Mesendoderm (in vitro differentiated cells): ENCODE measurements at regions not wholly inside any gene's neighbourhood (a gene's known extent, or its start where the extent isn't known, plus 50 kb on each side); places are given as distances from the start of the nearest gene placed in this dataset.

ENCODE experiments used
- DNase-seq: peaks from one replicate; pipeline ENCODE4 v3.0.0; 2013
- H2AK5ac ChIP-seq: 2 replicates; pipeline ENCODE4 v1.6.1; 2013; ENCODE audit warnings: low read length, inconsistent platforms
- H2BK120ac ChIP-seq: 2 replicates; pipeline ENCODE4 v1.6.1; 2013; ENCODE audit warnings: low read depth, mild to moderate bottlenecking, low read length, moderate library complexity, mixed read lengths
- H2BK15ac ChIP-seq: replicated peaks from 2 replicates; pipeline ENCODE4 v1.6.1; 2013; ENCODE audit warnings: low read depth, mild to moderate bottlenecking, moderate library complexity
- H2BK5ac ChIP-seq: 2 replicates; pipeline ENCODE4 v1.6.1; 2013; ENCODE audit warnings: low read length, inconsistent platforms
- H3K18ac ChIP-seq: 2 replicates; pipeline ENCODE4 v1.6.1; 2013; ENCODE audit warnings: mild to moderate bottlenecking, low read length, mixed read lengths
- H3K23ac ChIP-seq: one replicate; pipeline ENCODE4 v1.6.1; 2013; ENCODE audit warnings: low read length
- H3K27ac ChIP-seq: 2 replicates; pipeline ENCODE4 v1.5.1; 2013; ENCODE audit warnings: low read depth, mild to moderate bottlenecking, inconsistent platforms, low read length, moderate library complexity
- H3K27me3 ChIP-seq: 2 replicates; pipeline ENCODE4 v1.6.1; 2013; ENCODE audit warnings: low read length, control low read depth, mild to moderate bottlenecking, inconsistent platforms; ENCODE audit not compliant: insufficient read depth, poor library complexity
- H3K36me3 ChIP-seq: 2 replicates; pipeline ENCODE4 v1.6.1; 2013; ENCODE audit warnings: low read length, inconsistent platforms; ENCODE audit not compliant: control insufficient read depth, insufficient read depth
- H3K4ac ChIP-seq: one replicate; pipeline ENCODE4 v1.6.1; 2013; ENCODE audit warnings: low read depth, mild to moderate bottlenecking, low read length, moderate library complexity
- H3K4me1 ChIP-seq: 2 replicates; pipeline ENCODE4 v1.6.1; 2013; ENCODE audit warnings: low read depth, low read length, inconsistent platforms; ENCODE audit not compliant: control insufficient read depth
- H3K4me2 ChIP-seq: 2 replicates; pipeline ENCODE4 v1.6.1; 2013; ENCODE audit warnings: low read length
- H3K4me3 ChIP-seq: 2 replicates; pipeline ENCODE4 v1.5.1; 2013; ENCODE audit warnings: mild to moderate bottlenecking, low read length
- H3K56ac ChIP-seq: one replicate; pipeline ENCODE4 v1.6.1; 2013; ENCODE audit warnings: low read length
- H3K79me1 ChIP-seq: 2 replicates; pipeline ENCODE4 v1.6.1; 2013; ENCODE audit warnings: low read length, inconsistent platforms
- H3K79me2 ChIP-seq: 2 replicates; pipeline ENCODE4 v1.6.1; 2013; ENCODE audit warnings: mild to moderate bottlenecking, low read length; ENCODE audit not compliant: control insufficient read depth, insufficient read depth
- H3K9ac ChIP-seq: 2 replicates; pipeline ENCODE4 v1.6.1; 2013; ENCODE audit warnings: low read length, inconsistent platforms
- H4K5ac ChIP-seq: one replicate; pipeline ENCODE4 v1.6.1; 2013; ENCODE audit warnings: low read length
- H4K8ac ChIP-seq: one replicate; pipeline ENCODE4 v1.6.1; 2013; ENCODE audit warnings: low read depth, mild to moderate bottlenecking, control low read depth, low read length, moderate library complexity
- WGBS: extraction: QIAGEN DNeasy Blood & Tissue Kit; methylation state at CpG from one replicate; pipeline ENCODE4 v1.1.7; 2013; ENCODE audit warnings: low lambda C conversion rate, missing lambda C conversion rate; ENCODE audit not compliant: insufficient coverage; ENCODE audit errors: extremely low coverage; 5-methylcytosine and 5-hydroxymethylcytosine counted together

DNA sequence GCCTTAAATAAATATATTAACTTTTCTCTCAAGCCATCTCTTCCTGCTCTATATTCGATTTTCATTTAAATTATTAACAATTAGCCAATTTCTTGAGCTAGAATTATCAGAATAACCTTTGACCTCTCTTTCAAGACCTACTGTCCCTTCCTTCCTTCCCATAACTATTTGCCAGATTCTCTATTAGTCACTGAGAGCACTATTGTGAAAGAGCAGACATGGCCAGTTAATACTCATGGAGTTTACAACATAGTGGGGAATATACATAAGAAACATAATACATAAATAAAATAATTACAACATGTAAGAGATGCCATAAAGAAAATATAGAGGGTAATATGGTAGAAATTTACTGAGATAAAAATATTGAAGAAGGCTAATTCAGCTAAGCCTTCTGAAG is 72.1 kb upstream of the CHD1 start:
- Histone ChIP-seq H3K56ac (no peak overlapping the region), H3K4me2 (no peak overlapping the region), H2AK5ac (no peak overlapping the region), H3K18ac (no peak overlapping the region), H3K23ac (no peak overlapping the region), H3K36me3 (no peaks in the 10 kb centered on the region), H4K5ac (no peak overlapping the region), H3K4me1 (no peaks in the 10 kb centered on the region), H3K4ac (no peak overlapping the region), H2BK5ac (no peak overlapping the region), H4K8ac (no peak overlapping the region), H3K9ac (no peak overlapping the region), H3K27me3 (no peaks in the 10 kb centered on the region), H2BK15ac (no peak overlapping the region), H3K27ac (no peak overlapping the region), H3K79me1 (no peaks in the 10 kb centered on the region), H3K79me2 (no peaks in the 10 kb centered on the region), H2BK120ac (no peak overlapping the region), H3K4me3 (no peak overlapping the region)
- DNase-seq = no peak
- no CpG with 5 or more reads among the region's 1 CpG for WGBS

DNA sequence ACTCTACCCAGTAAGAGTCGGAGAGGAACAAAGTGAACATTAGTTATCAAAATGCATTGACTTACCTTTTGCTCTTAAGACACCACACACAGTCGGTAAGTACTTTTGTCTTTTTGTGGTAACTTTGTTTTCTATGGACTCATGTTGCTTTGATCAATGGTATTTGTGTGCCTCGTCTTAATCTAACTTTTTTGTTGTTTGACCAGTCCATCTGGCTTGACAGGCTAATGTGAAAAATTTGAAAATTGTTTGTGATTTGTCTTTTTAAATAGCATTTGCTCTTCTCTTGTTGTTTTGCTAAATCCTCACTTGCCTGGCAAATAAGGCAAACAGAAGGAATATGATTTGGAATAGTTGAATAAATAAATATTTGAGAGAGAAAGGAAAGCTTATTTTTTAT is 71.4 kb upstream of the CHD1 start:
- WGBS = no CpG with 5 or more reads among the region's 3 CpGs

DNA sequence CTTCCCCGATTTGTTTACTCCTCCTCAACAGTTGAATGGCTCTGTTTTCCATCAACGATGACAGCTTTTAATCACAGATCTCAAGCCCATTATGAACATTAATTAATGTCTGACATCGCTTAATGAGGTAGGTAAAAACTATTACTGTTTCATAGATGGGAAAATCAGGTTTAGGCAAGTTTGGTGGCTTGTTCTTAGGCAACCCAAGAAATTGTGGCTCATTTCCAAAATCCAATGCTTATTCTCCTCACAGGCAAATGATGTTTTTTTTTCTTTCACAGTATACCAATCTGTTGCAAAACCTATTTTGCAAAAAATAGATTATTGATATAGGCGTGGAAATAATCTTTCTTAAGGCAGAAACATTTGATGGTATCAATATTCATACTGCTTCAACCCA is 70.8 kb upstream of the CHD1 start:
- no peak overlapping the region for H2BK120ac ChIP-seq
- WGBS = no CpG with 5 or more reads among the region's 4 CpGs
- H2AK5ac ChIP-seq = no peak overlapping the region
- no peaks in the 10 kb centered on the region for H3K79me2 ChIP-seq
- H2BK5ac ChIP-seq = no peak overlapping the region
- H3K56ac ChIP-seq = no peak overlapping the region
- no peak overlapping the region for H3K27ac ChIP-seq
- no peaks in the 10 kb centered on the region for H3K4me1 ChIP-seq
- H4K5ac ChIP-seq = no peak overlapping the region
- no peak overlapping the region for H4K8ac ChIP-seq
- no peak overlapping the region for H3K18ac ChIP-seq
- H3K79me1 ChIP-seq = no peaks in the 10 kb centered on the region
- no peaks in the 10 kb centered on the region for H3K36me3 ChIP-seq
- H3K27me3 ChIP-seq = no peaks in the 10 kb centered on the region
- H3K4me3 ChIP-seq = no peak overlapping the region
- H3K23ac ChIP-seq = no peak overlapping the region
- H2BK15ac ChIP-seq = no peak overlapping the region
- no peak overlapping the region for H3K9ac ChIP-seq
- H3K4me2 ChIP-seq = no peak overlapping the region
- no peak for DNase-seq
- no peak overlapping the region for H3K4ac ChIP-seq

More for the DNA sequence above, 71.4 kb upstream of the CHD1 start:
- Histone ChIP-seq H3K4me1 (no peaks in the 10 kb centered on the region), H3K4me2 (no peak overlapping the region), H2BK5ac (no peak overlapping the region), H2BK15ac (no peak overlapping the region), H3K36me3 (no peaks in the 10 kb centered on the region), H2AK5ac (no peak overlapping the region), H4K8ac (no peak overlapping the region), H3K23ac (no peak overlapping the region), H3K79me2 (no peaks in the 10 kb centered on the region), H3K18ac (no peak overlapping the region), H3K4ac (no peak overlapping the region), H3K9ac (no peak overlapping the region), H3K79me1 (no peaks in the 10 kb centered on the region), H2BK120ac (no peak overlapping the region), H4K5ac (no peak overlapping the region), H3K4me3 (no peak overlapping the region), H3K27ac (no peak overlapping the region), H3K27me3 (no peaks in the 10 kb centered on the region), H3K56ac (no peak overlapping the region)
- DNase-seq = no peak

DNA sequence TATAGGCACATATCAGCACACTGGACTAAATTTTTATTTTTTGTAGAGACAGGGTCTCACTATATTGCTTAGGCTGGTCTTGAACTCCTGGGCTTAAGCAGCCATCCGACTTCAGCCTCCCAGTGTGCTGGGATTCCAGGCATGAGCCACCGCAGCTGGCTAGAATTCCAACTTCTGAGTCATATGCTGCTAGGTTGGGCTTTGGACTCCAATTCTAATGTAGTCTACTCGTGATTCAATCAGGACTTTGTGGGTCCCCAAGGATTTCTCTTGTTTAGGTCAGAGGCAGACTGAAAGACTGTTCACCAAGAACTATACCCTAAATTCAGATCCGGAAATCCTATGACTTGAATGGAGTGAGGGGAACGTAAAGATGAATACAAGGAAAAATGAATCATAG is 68.2 kb upstream of the CHD1 start:
- no peak overlapping the region for H2BK15ac ChIP-seq
- no CpG with 5 or more reads among the region's 5 CpGs for WGBS

DNA sequence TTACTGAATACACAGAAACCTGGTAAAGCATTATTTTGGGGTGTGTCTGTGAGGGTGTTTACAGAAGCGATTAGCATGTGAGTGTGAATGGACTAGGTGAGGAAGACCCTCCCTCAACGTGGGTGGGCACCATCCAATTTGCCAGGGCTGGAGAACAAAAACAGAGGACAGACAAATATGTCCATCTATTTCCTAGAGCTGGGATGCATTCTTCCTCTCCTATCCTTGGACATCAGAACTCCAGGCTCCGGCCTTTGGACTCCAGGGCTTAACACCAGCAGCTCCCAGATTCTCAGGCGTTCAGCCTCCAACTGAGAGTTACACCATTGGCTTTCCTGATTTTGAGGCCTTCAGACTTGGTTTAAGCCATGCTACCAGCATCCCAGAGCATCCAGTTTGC is 65.8 kb upstream of the CHD1 start:
- no peak overlapping the region for H3K18ac ChIP-seq
- H3K36me3 ChIP-seq = no peaks in the 10 kb centered on the region
- WGBS = no CpG with 5 or more reads among the region's 4 CpGs
- no peaks in the 10 kb centered on the region for H3K4me1 ChIP-seq
- no peak overlapping the region for H3K23ac ChIP-seq
- no peaks in the 10 kb centered on the region for H3K27me3 ChIP-seq
- H4K5ac ChIP-seq = no peak overlapping the region
- no peak overlapping the region for H4K8ac ChIP-seq
- no peaks in the 10 kb centered on the region for H3K79me2 ChIP-seq
- H2BK5ac ChIP-seq = no peak overlapping the region
- H2BK15ac ChIP-seq = no peak overlapping the region
- no peak overlapping the region for H2BK120ac ChIP-seq
- H3K56ac ChIP-seq = no peak overlapping the region
- no peaks in the 10 kb centered on the region for H3K79me1 ChIP-seq
- no peak overlapping the region for H3K4ac ChIP-seq
- H3K4me2 ChIP-seq = no peak overlapping the region
- H3K27ac ChIP-seq = no peak overlapping the region
- DNase-seq = no peak
- no peak overlapping the region for H3K9ac ChIP-seq
- no peak overlapping the region for H3K4me3 ChIP-seq
- H2AK5ac ChIP-seq = no peak overlapping the region

More for the DNA sequence above, 68.2 kb upstream of the CHD1 start:
- H3K36me3 ChIP-seq = no peaks in the 10 kb centered on the region
- H3K23ac ChIP-seq = no peak overlapping the region
- no peaks in the 10 kb centered on the region for H3K27me3 ChIP-seq
- no peak overlapping the region for H3K9ac ChIP-seq
- no peak overlapping the region for H2BK5ac ChIP-seq
- no peak overlapping the region for H3K4me3 ChIP-seq
- no peak for DNase-seq
- H3K4ac ChIP-seq = no peak overlapping the region
- H3K4me1 ChIP-seq = no peaks in the 10 kb centered on the region
- H2AK5ac ChIP-seq = no peak overlapping the region
- H3K56ac ChIP-seq = no peak overlapping the region
- H3K79me1 ChIP-seq = no peaks in the 10 kb centered on the region
- H3K18ac ChIP-seq = no peak overlapping the region
- H3K27ac ChIP-seq = no peak overlapping the region
- H4K8ac ChIP-seq = no peak overlapping the region
- no peak overlapping the region for H4K5ac ChIP-seq
- no peak overlapping the region for H3K4me2 ChIP-seq
- H2BK120ac ChIP-seq = no peak overlapping the region
- H3K79me2 ChIP-seq = no peaks in the 10 kb centered on the region

- Histone ChIP-seq H3K56ac (no peak overlapping the region), H3K79me2 (no peaks in the 10 kb centered on the region), H3K18ac (no peak overlapping the region), H3K23ac (no peak overlapping the region), H3K27ac (no peak overlapping the region), H3K27me3 (no peaks in the 10 kb centered on the region), H4K5ac (no peak overlapping the region), H4K8ac (no peak overlapping the region), H3K4me1 (no peaks in the 10 kb centered on the region), H3K4ac (no peak overlapping the region), H3K79me1 (no peaks in the 10 kb centered on the region), H3K36me3 (no peaks in the 10 kb centered on the region), H2BK5ac (no peak overlapping the region), H2BK120ac (no peak overlapping the region), H2BK15ac (no peak overlapping the region), H3K4me3 (no peak overlapping the region), H3K9ac (no peak overlapping the region), H3K4me2 (no peak overlapping the region), H2AK5ac (no peak overlapping the region)
- DNase-seq = no peak
- no CpG with 5 or more reads among the region's 3 CpGs for WGBS
Observed at GRCh38 chr5:98993512-98993911, 64.7 kb upstream of the CHD1 start.
